ENCODE measurements at regions not wholly inside any gene's neighbourhood (a gene's known extent, or its start where the extent isn't known, plus 50 kb on each side); places are given as distances from the start of the nearest gene placed in this dataset.

- no peak for DNase-seq (ENCODE audit: unreplicated experiment)
- Mint-ChIP-seq H3K4me3 (ENCODE audit: unreplicated experiment) (no peak overlapping the region), H3K36me3 (ENCODE audit: insufficient read depth, unreplicated experiment) (no peaks in the 10 kb centered on the region), H3K27me3 (ENCODE audit: insufficient read depth, unreplicated experiment) (no peaks in the 10 kb centered on the region), H3K4me1 (ENCODE audit: insufficient read depth, unreplicated experiment) (no peaks in the 10 kb centered on the region), H3K27ac (ENCODE audit: low read depth, unreplicated experiment) (no peak overlapping the region), H3K9me3 (ENCODE audit: unreplicated experiment) (peaks cover 45% of the 10 kb centered on the region)
- ChIA-PET POLR2A (interaction anchor here (0.7 kb wide), 1 partner anchor 188 kb away, joined by 4 read pairs; no protein-coding TSS in a partner anchor), CTCF (interaction anchor here (0.5 kb wide), 1 partner anchor 9 kb away, joined by 3 read pairs; no protein-coding TSS in a partner anchor)
- BruUV-seq (replicated peaks): no TSS peak
- intact Hi-C loops (cut with micrococcal nuclease): no loop called here
- TF ChIP-seq CTCF (IDR thresholded peaks at IDR 0.05; ENCODE audit: unreplicated experiment): no peak
Observed at GRCh38 chr17:34090593-34090992, 164.5 kb upstream of the CCL2 start.

GRCh38 chr17:34091975-34092374 is 163.1 kb upstream of the CCL2 start:
- Mint-ChIP-seq H3K27me3 (ENCODE audit: insufficient read depth, unreplicated experiment) (no peaks in the 10 kb centered on the region), H3K36me3 (ENCODE audit: insufficient read depth, unreplicated experiment) (no peaks in the 10 kb centered on the region), H3K4me1 (ENCODE audit: insufficient read depth, unreplicated experiment) (no peaks in the 10 kb centered on the region), H3K9me3 (ENCODE audit: unreplicated experiment) (peaks cover 54% of the 10 kb centered on the region), H3K27ac (ENCODE audit: low read depth, unreplicated experiment) (no peak overlapping the region), H3K4me3 (ENCODE audit: unreplicated experiment) (no peak overlapping the region)
- POLR2A ChIA-PET: no interaction called here
- DNase-seq (ENCODE audit: unreplicated experiment): no peak
- BruUV-seq (replicated peaks): no TSS peak
- CTCF ChIA-PET: interaction anchor here (0.6 kb wide), 2 partner anchors 17 to 103 kb away, joined by 3 read pairs; no protein-coding TSS in a partner anchor
- intact Hi-C loops (cut with micrococcal nuclease): no loop called here
- TF ChIP-seq CTCF (IDR thresholded peaks at IDR 0.05; ENCODE audit: unreplicated experiment): no peak

- BruUV-seq (replicated peaks): no TSS peak
- Mint-ChIP-seq H3K9me3 (ENCODE audit: unreplicated experiment) (peaks cover 58% of the 10 kb centered on the region), H3K36me3 (ENCODE audit: insufficient read depth, unreplicated experiment) (peaks cover 7% of the 10 kb centered on the region), H3K4me1 (ENCODE audit: insufficient read depth, unreplicated experiment) (no peaks in the 10 kb centered on the region), H3K4me3 (ENCODE audit: unreplicated experiment) (no peak overlapping the region), H3K27me3 (ENCODE audit: insufficient read depth, unreplicated experiment) (no peaks in the 10 kb centered on the region), H3K27ac (ENCODE audit: low read depth, unreplicated experiment) (no peak overlapping the region)
- no peak for DNase-seq (ENCODE audit: unreplicated experiment)
- CTCF ChIA-PET: interaction anchor here (0.6 kb wide), 2 partner anchors 18 to 68 kb away, joined by 3 read pairs; no protein-coding TSS in a partner anchor
- POLR2A ChIA-PET: no interaction called here
- intact Hi-C loops (cut with micrococcal nuclease): no loop called here
- TF ChIP-seq CTCF (IDR thresholded peaks at IDR 0.05; ENCODE audit: unreplicated experiment): no peak
Observed at GRCh38 chr17:34095106-34095505, 160.0 kb upstream of the CCL2 start.

GRCh38 chr17:34098699-34099098 is 156.4 kb upstream of the CCL2 start:
- Mint-ChIP-seq H3K27me3 (ENCODE audit: insufficient read depth, unreplicated experiment) (no peaks in the 10 kb centered on the region), H3K4me1 (ENCODE audit: insufficient read depth, unreplicated experiment) (no peaks in the 10 kb centered on the region), H3K27ac (ENCODE audit: low read depth, unreplicated experiment) (no peak overlapping the region), H3K4me3 (ENCODE audit: unreplicated experiment) (no peak overlapping the region), H3K9me3 (ENCODE audit: unreplicated experiment) (peaks cover 42% of the 10 kb centered on the region), H3K36me3 (ENCODE audit: insufficient read depth, unreplicated experiment) (peaks cover 7% of the 10 kb centered on the region)
- no peak for TF ChIP-seq CTCF (IDR thresholded peaks at IDR 0.05; ENCODE audit: unreplicated experiment)
- ChIA-PET POLR2A (no interaction called here), CTCF (no interaction called here)
- intact Hi-C loops (cut with micrococcal nuclease): no loop called here
- no TSS peak for BruUV-seq (replicated peaks)
- no peak for DNase-seq (ENCODE audit: unreplicated experiment)

Measured in MCF 10A (cell line).